CD4-positive, alpha-beta T cell (primary cell): ENCODE measurements at regions not wholly inside any gene's neighbourhood (a gene's known extent, or its start where the extent isn't known, plus 50 kb on each side); places are given as distances from the start of the nearest gene placed in this dataset.
"Not testable (repeated sequence)": the region's sequence is repeated elsewhere in the genome, so short reads cannot be mapped to it uniquely, and the experiment has no call there.

Experiments
- ATAC-seq: fragments of 200-7000 bp; cut with Tn5 transposase; one replicate; pipeline ENCODE4 v1.10.0; 2022; ENCODE audit warnings: mild to moderate bottlenecking; ENCODE audit not compliant: poor library complexity
- CTCF ChIA-PET: fragments of 350-600 bp; sonication (Branson Sonifier 250); formaldehyde crosslinking; loops from one replicate; lab custom pipeline; 2021; ENCODE audit warnings: antibody characterized with exemption, inconsistent platforms; lab: Charles Lee
- POLR2A ChIA-PET: fragments of 350-600 bp; sonication (Branson Sonifier 250); formaldehyde crosslinking; loops from one replicate; lab custom pipeline; 2021; ENCODE audit warnings: antibody characterized with exemption, inconsistent platforms; lab: Charles Lee
- DNase-seq, 14 experiments: peaks; one replicate each; pipeline ENCODE4 v3.0.0-alpha.2; 2013 to 2020; ENCODE audit warnings: mixed read lengths in 2 of 14
- H3K27ac ChIP-seq, 2 donors: one replicate each; pipeline versions ENCODE4 v1.5.1 to v1.7.0; 2013; ENCODE audit warnings: low read length in 2 of 2, low read depth in 1 of 2, mild to moderate bottlenecking in 1 of 2
- H3K27me3 ChIP-seq, 2 experiments: 1 replicate in 1 of 2; 2 replicates in 1 of 2; pipeline versions ENCODE4 v1.6.1 to v1.7.0; 2013; ENCODE audit warnings: low read length in 2 of 2, control low read depth in 1 of 2, mild to moderate bottlenecking in 1 of 2, moderate library complexity in 1 of 2; ENCODE audit not compliant: insufficient read depth in 2 of 2, control insufficient read depth in 1 of 2
- H3K36me3 ChIP-seq: one replicate; pipeline ENCODE4 v1.6.1; 2013; ENCODE audit warnings: low read length, control low read depth; ENCODE audit not compliant: insufficient read depth
- H3K4me1 ChIP-seq: one replicate; pipeline ENCODE4 v1.6.1; 2013; ENCODE audit warnings: low read length, control low read depth; ENCODE audit not compliant: insufficient read depth
- H3K4me3 ChIP-seq: one replicate; pipeline ENCODE4 v1.5.1; 2013; ENCODE audit warnings: mild to moderate bottlenecking, low read length, moderate library complexity
- H3K9me3 ChIP-seq, 2 experiments: 1 replicate in 1 of 2; 2 replicates in 1 of 2; pipeline versions ENCODE4 v1.6.1 to v1.7.0; 2013; ENCODE audit warnings: low read length in 2 of 2, mild to moderate bottlenecking in 2 of 2, control low read depth in 1 of 2, moderate library complexity in 1 of 2; ENCODE audit not compliant: control insufficient read depth in 1 of 2, insufficient read depth in 1 of 2
- H3K27ac Mint-ChIP-seq: one replicate; pipeline ENCODE4 v1.8.0; 2020; ENCODE audit warnings: mixed read lengths
- H3K27me3 Mint-ChIP-seq: one replicate; pipeline ENCODE4 v1.8.0; 2021; ENCODE audit warnings: mixed read lengths
- H3K36me3 Mint-ChIP-seq: one replicate; pipeline ENCODE4 v1.8.0; 2021; ENCODE audit warnings: low read depth, mixed read lengths
- H3K4me1 Mint-ChIP-seq: one replicate; pipeline ENCODE4 v1.8.0; 2021; ENCODE audit warnings: low read depth, mixed read lengths
- H3K4me3 Mint-ChIP-seq: one replicate; pipeline ENCODE4 v1.8.0; 2020; ENCODE audit warnings: mild to moderate bottlenecking, mixed read lengths
- H3K9me3 Mint-ChIP-seq: one replicate; pipeline ENCODE4 v1.8.0; 2020; ENCODE audit warnings: mixed read lengths
- CTCF ChIP-seq: fragments of 200-600 bp; IDR thresholded peaks from one replicate; pipeline ENCODE4 v1.8.0; 2022; ENCODE audit warnings: antibody characterized with exemption, mild to moderate bottlenecking
- intact Hi-C, 2 experiments: fragments of 100-400 bp; cut with DNase I in 1 of 2; cut with micrococcal nuclease in 1 of 2; formaldehyde crosslinking; loops; one replicate each; pipeline versions ENCODE4 v1.15.1 to v1.9.0; 2023 to 2025; cut with DNase I, micrococcal nuclease

DNA sequence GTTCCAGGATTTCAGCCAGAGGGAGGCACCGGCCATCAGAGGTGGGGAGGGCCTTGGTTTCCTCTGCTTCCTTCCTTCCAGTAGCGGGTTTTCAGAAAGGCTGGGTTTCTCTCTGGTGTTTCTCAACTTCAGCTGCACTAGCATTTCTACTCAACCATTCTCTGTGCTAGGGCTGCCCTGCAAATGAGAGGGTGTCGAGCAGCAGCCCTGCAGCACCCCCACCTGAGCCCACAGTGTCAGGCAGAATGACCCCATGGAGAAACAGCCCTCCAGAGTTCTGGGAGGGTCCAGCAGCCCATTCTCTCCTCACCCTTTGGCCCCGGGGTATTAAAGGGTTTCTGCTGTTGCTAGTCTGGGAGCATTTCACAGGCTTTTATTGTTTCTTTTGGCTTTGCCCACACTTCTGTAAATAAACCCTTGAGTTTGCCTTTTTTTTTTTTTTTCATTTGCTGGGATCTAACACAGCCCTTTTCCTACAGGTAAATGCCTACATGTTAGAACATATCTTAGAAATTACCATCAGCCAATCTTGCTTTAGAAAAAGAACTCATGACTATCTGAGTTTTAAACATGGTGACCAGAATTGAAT is 151.5 kb upstream of the VIPR2 start:
- POLR2A ChIA-PET: no interaction called here
- no peak overlapping the region for H3K27ac ChIP-seq
- intact Hi-C loops: no loop called here
- CTCF ChIA-PET: no interaction called here
- no peak for DNase-seq
- no peak overlapping the region for H3K4me3 Mint-ChIP-seq
- no peaks in the 10 kb centered on the region for H3K36me3 ChIP-seq
- peaks cover 2 to 5% of the 10 kb centered on the region in 2 experiments for H3K27me3 ChIP-seq
- no peak overlapping the region for H3K27ac Mint-ChIP-seq
- peaks cover 4 to 8% of the 10 kb centered on the region in 2 experiments for H3K9me3 ChIP-seq
- H3K36me3 Mint-ChIP-seq: no peaks in the 10 kb centered on the region
- no peak overlapping the region for H3K4me3 ChIP-seq
- no peak for TF ChIP-seq CTCF
- no peak for ATAC-seq
- peaks cover 26% of the 10 kb centered on the region for H3K27me3 Mint-ChIP-seq
- H3K4me1 ChIP-seq: no peaks in the 10 kb centered on the region
- no peaks in the 10 kb centered on the region for H3K4me1 Mint-ChIP-seq
- peaks cover 2% of the 10 kb centered on the region for H3K9me3 Mint-ChIP-seq

- H3K27ac ChIP-seq, H3K9me3 Mint-ChIP-seq, H3K4me3 Mint-ChIP-seq, H3K27ac Mint-ChIP-seq, H3K36me3 ChIP-seq, H3K4me3 ChIP-seq, CTCF ChIA-PET, H3K4me1 ChIP-seq, H3K9me3 ChIP-seq, intact Hi-C loops, H3K27me3 ChIP-seq, H3K4me1 Mint-ChIP-seq, POLR2A ChIA-PET, ATAC-seq, DNase-seq, H3K36me3 Mint-ChIP-seq: not testable (repeated sequence)
- peaks cover 21% of the 10 kb centered on the region for H3K27me3 Mint-ChIP-seq
Observed at GRCh38 chr7:159286487-159286886, 141.8 kb upstream of the VIPR2 start.

DNA sequence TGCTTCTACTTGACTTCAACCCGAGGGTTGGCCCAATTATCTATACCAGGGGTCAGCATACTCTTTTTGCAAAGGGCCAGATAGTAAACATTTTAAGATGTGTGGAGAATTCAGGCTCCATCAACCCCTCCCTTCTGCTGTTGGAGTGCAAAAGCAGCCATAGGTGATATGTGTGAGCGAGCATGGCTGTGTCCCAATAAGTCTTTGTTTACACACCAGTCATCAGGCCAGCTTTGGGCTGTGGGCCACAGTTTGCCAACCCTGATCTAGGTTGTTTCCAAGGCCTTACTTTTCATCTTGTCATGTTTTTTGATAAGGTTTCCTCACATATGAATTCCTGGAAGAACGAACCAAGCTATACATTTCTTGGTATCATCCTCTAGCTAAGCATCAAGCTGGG is 136.9 kb upstream of the VIPR2 start:
- H3K27me3 ChIP-seq: peaks cover 7 to 10% of the 10 kb centered on the region in 2 experiments
- DNase-seq: no peak
- peaks cover 9% of the 10 kb centered on the region in 2 experiments for H3K9me3 ChIP-seq
- H3K36me3 ChIP-seq: no peaks in the 10 kb centered on the region
- no peaks in the 10 kb centered on the region for H3K4me1 ChIP-seq
- POLR2A ChIA-PET: no interaction called here
- H3K27ac ChIP-seq: no peak overlapping the region
- no peaks in the 10 kb centered on the region for H3K4me1 Mint-ChIP-seq
- ATAC-seq: no peak
- peaks cover 24% of the 10 kb centered on the region for H3K27me3 Mint-ChIP-seq
- TF ChIP-seq CTCF: no peak
- no peak overlapping the region for H3K4me3 ChIP-seq
- CTCF ChIA-PET: no interaction called here
- intact Hi-C loops: no loop called here
- peaks cover 4% of the 10 kb centered on the region for H3K9me3 Mint-ChIP-seq
- no peak overlapping the region for H3K27ac Mint-ChIP-seq
- H3K4me3 Mint-ChIP-seq: no peak overlapping the region
- no peaks in the 10 kb centered on the region for H3K36me3 Mint-ChIP-seq

DNA sequence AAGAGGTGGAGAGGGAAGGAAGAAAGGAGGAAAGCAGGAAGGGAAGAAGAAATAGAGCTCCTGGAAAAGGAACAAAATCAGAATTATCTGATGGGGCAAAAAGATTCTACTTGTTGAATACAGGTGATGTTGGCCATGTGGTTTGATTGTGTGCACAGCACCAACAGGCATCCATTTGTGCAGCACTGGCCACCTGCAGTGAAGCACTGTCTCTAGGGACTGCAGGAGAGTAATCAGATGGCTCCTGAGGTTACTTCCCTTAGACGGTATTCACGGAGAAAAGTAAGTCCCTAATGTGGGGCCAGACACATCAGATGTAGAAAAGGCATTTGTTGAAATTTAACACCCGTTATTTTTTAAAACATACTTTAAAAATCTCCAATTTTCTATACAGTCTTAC is 135.3 kb upstream of the VIPR2 start:
- Mint-ChIP-seq H3K27me3 (peaks cover 36% of the 10 kb centered on the region), H3K27ac (no peak overlapping the region), H3K4me3 (no peak overlapping the region), H3K9me3 (peaks cover 8% of the 10 kb centered on the region), H3K36me3 (no peaks in the 10 kb centered on the region), H3K4me1 (no peaks in the 10 kb centered on the region)
- intact Hi-C loops: no loop called here
- POLR2A ChIA-PET: no interaction called here
- H3K27ac ChIP-seq: no peak overlapping the region
- TF ChIP-seq CTCF: no peak
- CTCF ChIA-PET: no interaction called here
- no peaks in the 10 kb centered on the region for H3K36me3 ChIP-seq
- DNase-seq (no peak), ATAC-seq (no peak)
- no peak overlapping the region for H3K4me3 ChIP-seq
- peaks cover 7 to 12% of the 10 kb centered on the region in 2 experiments for H3K27me3 ChIP-seq
- H3K9me3 ChIP-seq: peaks cover 9 to 15% of the 10 kb centered on the region in 2 experiments
- no peaks in the 10 kb centered on the region for H3K4me1 ChIP-seq
